Gastroesophageal sphincter (tissue), 4 donors: ENCODE measurements at regions not wholly inside any gene's neighbourhood (a gene's known extent, or its start where the extent isn't known, plus 50 kb on each side); places are given as distances from the start of the nearest gene placed in this dataset.

Experiments
- ATAC-seq: fragments of 150-250 bp; one replicate; pipeline ENCODE4 v1.9.1; 2016; ENCODE audit warnings: mild to moderate bottlenecking, moderate library complexity
- H3K27ac ChIP-seq, 4 donors: fragments of 200-600 bp; sonication (generic) in 3 of 4; 1 replicate in 3 of 4; 2 replicates in 1 of 4; pipeline ENCODE4 v1.5.1; 2016 to 2019
- H3K27me3 ChIP-seq: fragments of 200-600 bp; sonication (generic); one replicate; pipeline ENCODE4 v1.5.1; 2019
- H3K36me3 ChIP-seq, 2 donors: fragments of 200-600 bp; sonication (generic); one replicate each; pipeline ENCODE4 v1.5.1; 2019; ENCODE audit warnings: control low read depth in 1 of 2
- H3K4me1 ChIP-seq, 3 donors: fragments of 200-600 bp; sonication (generic); 1 replicate in 2 of 3; 2 replicates in 1 of 3; pipeline ENCODE4 v1.5.1; 2016 to 2019; ENCODE audit warnings: control low read depth in 2 of 3
- H3K4me3 ChIP-seq, 2 donors: fragments of 200-600 bp; sonication (generic); one replicate each; pipeline ENCODE4 v1.5.1; 2019; ENCODE audit warnings: mild to moderate bottlenecking in 1 of 2, moderate library complexity in 1 of 2
- H3K9me3 ChIP-seq, 3 donors: fragments of 200-600 bp; sonication (generic); one replicate each; pipeline ENCODE4 v1.5.1; 2017 to 2019; ENCODE audit warnings: control low read depth in 2 of 3
- EP300 ChIP-seq: sonication (generic); formaldehyde crosslinking; IDR thresholded peaks from one replicate; pipeline ENCODE4 v1.6.1; 2017; ENCODE audit warnings: antibody characterized with exemption, mild to moderate bottlenecking
- POLR2A ChIP-seq, 2 donors: fragments of 450-650 bp; IDR thresholded peaks; one replicate each; pipeline ENCODE4 v1.6.1; 2017; ENCODE audit warnings: antibody characterized with exemption in 2 of 2, mild to moderate bottlenecking in 2 of 2, moderate library complexity in 1 of 2
- POLR2AphosphoS5 ChIP-seq: sonication (generic); formaldehyde crosslinking; IDR thresholded peaks from one replicate; pipeline ENCODE4 v1.6.1; 2017; ENCODE audit warnings: antibody characterized with exemption
- WGBS, 2 donors: methylation state at CpG; one replicate each; pipeline ENCODE4 v1.1.5; 2018; ENCODE audit warnings: low coverage in 1 of 2; 5-methylcytosine and 5-hydroxymethylcytosine counted together
- TF ChIP-seq, protein P1 (sequence below), 4 experiments: fragments of 200-600 bp in 2 of 4; fragments of 450-650 bp in 2 of 4; sonication (generic) in 1 of 4; IDR thresholded peaks; one replicate each; pipeline ENCODE4 v1.5.1; 2017 to 2019; ENCODE audit warnings: antibody characterized with exemption in 4 of 4, mild to moderate bottlenecking in 2 of 4, moderate library complexity in 2 of 4

DNA sequence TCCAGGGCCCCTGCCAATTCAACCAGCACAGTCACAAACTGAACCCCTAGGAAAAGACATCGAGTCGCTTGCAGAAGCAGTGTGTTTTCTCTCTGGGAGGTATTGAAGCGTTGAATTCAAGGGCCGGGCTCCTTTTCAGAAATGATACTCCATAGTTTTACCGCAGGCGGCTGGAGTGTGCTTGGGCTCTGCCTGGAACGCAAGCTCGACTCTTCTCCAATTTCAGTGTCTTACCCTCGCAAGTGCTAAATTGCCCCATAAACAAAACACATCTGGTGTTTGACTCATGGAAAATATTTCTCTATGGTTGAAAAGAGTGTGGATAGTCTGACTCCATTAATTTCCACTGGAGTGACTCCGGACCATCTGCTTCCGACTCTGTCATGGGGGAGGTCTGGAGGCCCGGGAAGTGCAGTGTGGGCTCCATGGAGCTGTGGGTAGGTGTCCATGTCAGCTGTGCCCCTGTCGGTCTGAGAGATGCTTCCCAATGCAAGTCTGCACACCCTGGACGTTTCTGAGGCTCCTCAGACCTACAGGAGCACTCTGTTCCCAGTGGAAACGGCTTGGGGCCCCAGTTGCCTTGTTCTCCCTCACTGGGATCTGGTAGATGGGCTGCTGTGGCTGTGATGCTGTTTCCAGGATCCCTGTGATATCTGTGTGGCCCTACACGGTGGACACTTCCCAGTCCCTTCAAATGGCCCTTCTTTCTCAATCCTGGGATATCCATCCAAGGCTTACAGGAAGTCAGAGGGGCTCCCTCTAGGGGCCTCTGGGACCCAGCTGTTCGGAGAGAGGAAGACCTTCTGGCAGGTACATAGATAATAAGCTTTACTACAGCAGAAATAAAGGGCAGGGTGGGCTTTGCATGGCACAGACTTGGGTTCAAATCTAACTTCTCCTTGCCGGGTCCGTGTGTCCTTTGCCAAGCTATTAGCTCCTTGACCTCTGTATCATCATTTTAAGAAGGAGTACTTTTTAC lies 119.8 kb upstream of the CDH13 start:
- no peak for ATAC-seq
- H3K4me3 ChIP-seq = no peak overlapping the region
- no peak overlapping the region for H3K27ac ChIP-seq
- peaks cover 40% of the 10 kb centered on the region for H3K27me3 ChIP-seq
- H3K9me3 ChIP-seq = peaks cover 0 to 23% (median 0%) of the 10 kb centered on the region in 3 donors
- TF ChIP-seq POLR2AphosphoS5 (no peak), EP300 (no peak), POLR2A (IDR thresholded peaks at IDR 0.05) (no peak)
- TF ChIP-seq, protein P1, sequence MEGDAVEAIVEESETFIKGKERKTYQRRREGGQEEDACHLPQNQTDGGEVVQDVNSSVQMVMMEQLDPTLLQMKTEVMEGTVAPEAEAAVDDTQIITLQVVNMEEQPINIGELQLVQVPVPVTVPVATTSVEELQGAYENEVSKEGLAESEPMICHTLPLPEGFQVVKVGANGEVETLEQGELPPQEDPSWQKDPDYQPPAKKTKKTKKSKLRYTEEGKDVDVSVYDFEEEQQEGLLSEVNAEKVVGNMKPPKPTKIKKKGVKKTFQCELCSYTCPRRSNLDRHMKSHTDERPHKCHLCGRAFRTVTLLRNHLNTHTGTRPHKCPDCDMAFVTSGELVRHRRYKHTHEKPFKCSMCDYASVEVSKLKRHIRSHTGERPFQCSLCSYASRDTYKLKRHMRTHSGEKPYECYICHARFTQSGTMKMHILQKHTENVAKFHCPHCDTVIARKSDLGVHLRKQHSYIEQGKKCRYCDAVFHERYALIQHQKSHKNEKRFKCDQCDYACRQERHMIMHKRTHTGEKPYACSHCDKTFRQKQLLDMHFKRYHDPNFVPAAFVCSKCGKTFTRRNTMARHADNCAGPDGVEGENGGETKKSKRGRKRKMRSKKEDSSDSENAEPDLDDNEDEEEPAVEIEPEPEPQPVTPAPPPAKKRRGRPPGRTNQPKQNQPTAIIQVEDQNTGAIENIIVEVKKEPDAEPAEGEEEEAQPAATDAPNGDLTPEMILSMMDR (IDR thresholded peaks at IDR 0.05) = no peak
- WGBS, 2 donors = 34 to 70% methylated on average over 3 to 10 of the region's 19 CpGs
- H3K36me3 ChIP-seq = no peaks in the 10 kb centered on the region
- H3K4me1 ChIP-seq = no peaks in the 10 kb centered on the region

GRCh38 chr16:82504836-82505235 lies 121.9 kb upstream of the CDH13 start:
- WGBS, 2 donors = 12 to 58% methylated on average over 3 of the region's 8 CpGs
- H3K4me3 ChIP-seq = no peak overlapping the region
- peaks cover 0 to 23% (median 0%) of the 10 kb centered on the region in 3 donors for H3K9me3 ChIP-seq
- no peak for TF ChIP-seq EP300
- TF ChIP-seq POLR2AphosphoS5 = no peak
- TF ChIP-seq, protein P1 (IDR thresholded peaks at IDR 0.05) = no peak
- no peak for TF ChIP-seq POLR2A (IDR thresholded peaks at IDR 0.05)
- no peak for ATAC-seq
- H3K36me3 ChIP-seq = no peaks in the 10 kb centered on the region
- H3K4me1 ChIP-seq = no peaks in the 10 kb centered on the region
- peaks cover 40% of the 10 kb centered on the region for H3K27me3 ChIP-seq
- H3K27ac ChIP-seq = no peak overlapping the region

DNA sequence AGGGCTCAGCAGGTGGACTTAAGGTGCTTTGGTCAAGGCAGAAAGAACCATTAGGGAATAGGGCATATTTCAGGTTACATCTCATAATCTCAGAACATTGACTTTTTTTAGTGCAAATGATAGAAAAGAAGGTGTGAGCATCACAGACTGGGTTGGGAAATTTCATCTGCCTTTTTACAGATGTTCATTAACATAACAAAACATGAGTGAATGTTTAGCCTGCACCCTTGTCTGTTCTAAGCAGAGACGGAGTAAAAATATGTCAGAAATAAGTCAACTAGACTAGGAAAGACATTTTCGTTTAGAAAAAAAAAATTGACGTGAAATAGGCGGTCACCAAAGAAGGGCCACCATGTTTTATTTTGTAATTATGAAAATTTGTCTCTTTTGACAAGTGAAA lies 127.5 kb upstream of the CDH13 start:
- Histone ChIP-seq H3K27me3 (peaks cover 25% of the 10 kb centered on the region), H3K4me1 (no peaks in the 10 kb centered on the region), H3K4me3 (no peak overlapping the region), H3K9me3 (no peaks in the 10 kb centered on the region), H3K36me3 (no peaks in the 10 kb centered on the region), H3K27ac (no peak overlapping the region)
- TF ChIP-seq, protein P1 (IDR thresholded peaks at IDR 0.05) = no peak
- no peak for TF ChIP-seq POLR2A (IDR thresholded peaks at IDR 0.05)
- no peak for TF ChIP-seq EP300
- TF ChIP-seq POLR2AphosphoS5 = no peak
- no peak for ATAC-seq
- WGBS, 2 donors = 44 to 68% methylated on average over 4 of the region's 4 CpGs

DNA sequence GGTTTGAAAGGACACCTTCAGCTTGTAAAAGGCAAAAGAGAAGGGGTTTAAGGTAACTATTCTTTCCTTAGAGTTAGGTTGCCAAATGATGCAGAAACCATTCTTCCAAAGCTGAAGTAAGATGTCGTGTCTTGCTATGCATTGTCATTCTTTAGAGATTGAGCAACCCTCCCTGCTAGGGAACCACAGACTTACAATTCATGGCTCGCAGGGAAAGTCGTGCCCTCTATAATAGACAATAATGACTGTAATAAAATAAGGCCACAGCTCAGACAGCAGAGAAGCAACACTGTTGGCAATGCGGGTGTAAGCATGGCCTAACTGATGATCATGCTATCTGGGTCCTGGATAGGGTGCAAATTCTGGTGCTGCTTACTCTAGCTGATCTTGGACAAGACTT lies 129.6 kb upstream of the CDH13 start:
- 61 to 100% methylated on average over 1 to 3 of the region's 4 CpGs for WGBS, 2 donors
- H3K36me3 ChIP-seq = no peaks in the 10 kb centered on the region
- H3K4me1 ChIP-seq = no peaks in the 10 kb centered on the region
- peaks cover 5% of the 10 kb centered on the region for H3K27me3 ChIP-seq
- TF ChIP-seq POLR2A (IDR thresholded peaks at IDR 0.05) (no peak), POLR2AphosphoS5 (no peak), EP300 (no peak)
- TF ChIP-seq, protein P1 (IDR thresholded peaks at IDR 0.05) = no peak
- no peaks in the 10 kb centered on the region for H3K9me3 ChIP-seq
- no peak overlapping the region for H3K27ac ChIP-seq
- no peak overlapping the region for H3K4me3 ChIP-seq
- ATAC-seq = no peak

GRCh38 chr16:82488460-82488859 lies 138.3 kb upstream of the CDH13 start:
- H3K4me3 ChIP-seq = no peak overlapping the region
- H3K27ac ChIP-seq = no peak overlapping the region
- H3K4me1 ChIP-seq = no peaks in the 10 kb centered on the region
- no peaks in the 10 kb centered on the region for H3K36me3 ChIP-seq
- no peaks in the 10 kb centered on the region for H3K9me3 ChIP-seq
- no peak for TF ChIP-seq EP300
- TF ChIP-seq, protein P1 (IDR thresholded peaks at IDR 0.05) = no peak
- no peak for TF ChIP-seq POLR2A (IDR thresholded peaks at IDR 0.05)
- TF ChIP-seq POLR2AphosphoS5 = no peak
- peaks cover 4% of the 10 kb centered on the region for H3K27me3 ChIP-seq
- WGBS, 2 donors = 67 to 77% methylated on average over 1 to 4 of the region's 4 CpGs
- no peak for ATAC-seq
